Prostate gland (tissue), 2 donors: ENCODE measurements at regions not wholly inside any gene's neighbourhood (a gene's known extent, or its start where the extent isn't known, plus 50 kb on each side); places are given as distances from the start of the nearest gene placed in this dataset.
"Not testable (repeated sequence)": the region's sequence is repeated elsewhere in the genome, so short reads cannot be mapped to it uniquely, and the experiment has no call there.

Experiments used
- DNase-seq: peaks from one replicate; pipeline ENCODE4 v3.0.0-alpha.2; 2019; ENCODE audit warnings: low spot score
- H3K27ac ChIP-seq, 2 donors: fragments of 200-600 bp; sonication (generic); 2 replicates each; pipeline ENCODE4 v1.5.1; 2017 to 2019
- H3K27me3 ChIP-seq: fragments of 200-600 bp; sonication (generic); replicated peaks from 2 replicates; pipeline ENCODE4 v1.5.1; 2019; ENCODE audit not compliant: insufficient read depth
- H3K36me3 ChIP-seq, 2 donors: fragments of 200-600 bp; sonication (generic); 1 replicate in 1 of 2; 2 replicates in 1 of 2; pipeline versions ENCODE4 v1.5.1 to v1.8.1; 2017 to 2019
- H3K4me1 ChIP-seq: fragments of 200-600 bp; sonication (generic); replicated peaks from 2 replicates; pipeline ENCODE4 v1.5.1; 2019
- H3K4me3 ChIP-seq, 2 donors: fragments of 200-600 bp; sonication (generic); 2 replicates each; pipeline ENCODE4 v1.5.1; 2017 to 2019
- H3K9me3 ChIP-seq: fragments of 200-600 bp; sonication (generic); 2 replicates; pipeline ENCODE4 v1.5.1; 2017
- CTCF ChIP-seq, 4 experiments: fragments of 200-600 bp in 2 of 4; fragments of 450-650 bp in 2 of 4; sonication (generic) in 2 of 4; IDR thresholded peaks; 1 replicate in 3 of 4; 2 replicates in 1 of 4; pipeline ENCODE4 v1.5.1; 2016 to 2019; ENCODE audit warnings: antibody characterized with exemption in 4 of 4, mild to moderate bottlenecking in 2 of 4, moderate library complexity in 2 of 4
- POLR2A ChIP-seq: fragments of 450-650 bp; IDR thresholded peaks from one replicate; pipeline ENCODE4 v1.6.1; 2016; ENCODE audit warnings: antibody characterized with exemption, mild to moderate bottlenecking
- POLR2AphosphoS5 ChIP-seq: sonication (generic); formaldehyde crosslinking; IDR thresholded peaks from one replicate; pipeline ENCODE4 v1.6.1; 2017; ENCODE audit warnings: antibody characterized with exemption
- WGBS: methylation state at CpG from one replicate; pipeline ENCODE4 v1.1.5; 2018; 5-methylcytosine and 5-hydroxymethylcytosine counted together
- intact Hi-C: fragments of 100-400 bp; cut with DNase I; formaldehyde crosslinking; loops from one replicate; pipeline ENCODE4 v1.14.2; 2022

- 9% methylated on average over 1 of the region's 1 CpG for WGBS
- no peaks in the 10 kb centered on the region for H3K4me1 ChIP-seq
These were observed 67.8 kb upstream of the CHST1 start for GRCh38 chr11:45733176-45733575.

GRCh38 chr11:45732343-45732742 lies 66.9 kb upstream of the CHST1 start:
- no peak for DNase-seq
- Histone ChIP-seq H3K4me3 (no peak overlapping the region), H3K4me1 (no peaks in the 10 kb centered on the region), H3K27ac (no peak overlapping the region), H3K9me3 (no peaks in the 10 kb centered on the region), H3K27me3 (no peaks in the 10 kb centered on the region), H3K36me3 (no peaks in the 10 kb centered on the region)
- intact Hi-C loops, result no loop called here
- TF ChIP-seq POLR2AphosphoS5 (no peak), POLR2A (no peak), CTCF (IDR thresholded peaks at IDR 0.05) (no peak)

More at GRCh38 chr11:45733176-45733575, 67.8 kb upstream of the CHST1 start:
- intact Hi-C loops, result no loop called here
- TF ChIP-seq CTCF (IDR thresholded peaks at IDR 0.05) (no peak), POLR2AphosphoS5 (no peak), POLR2A (no peak)
- H3K27ac ChIP-seq, result no peak overlapping the region
- H3K4me3 ChIP-seq, result no peak overlapping the region
- H3K27me3 ChIP-seq, result no peaks in the 10 kb centered on the region
- H3K9me3 ChIP-seq, result no peaks in the 10 kb centered on the region
- no peak for DNase-seq
- no peaks in the 10 kb centered on the region for H3K36me3 ChIP-seq

GRCh38 chr11:45731171-45731570 lies 65.7 kb upstream of the CHST1 start:
- H3K9me3 ChIP-seq, H3K27me3 ChIP-seq, H3K4me1 ChIP-seq, intact Hi-C loops, H3K36me3 ChIP-seq, DNase-seq, H3K27ac ChIP-seq, H3K4me3 ChIP-seq: not testable (repeated sequence)
- WGBS, result 91% methylated on average over 4 of the region's 4 CpGs

- intact Hi-C loops, result no loop called here
- no peak for DNase-seq
- H3K27ac ChIP-seq, result no peak overlapping the region
- no peak for TF ChIP-seq POLR2A
- TF ChIP-seq CTCF (IDR thresholded peaks at IDR 0.05), result no peak
- TF ChIP-seq POLR2AphosphoS5, result no peak
- H3K27me3 ChIP-seq, result no peaks in the 10 kb centered on the region
- no peak overlapping the region for H3K4me3 ChIP-seq
- no peaks in the 10 kb centered on the region for H3K9me3 ChIP-seq
- H3K4me1 ChIP-seq, result no peaks in the 10 kb centered on the region
- no peaks in the 10 kb centered on the region for H3K36me3 ChIP-seq
- 86% methylated on average over 3 of the region's 3 CpGs for WGBS
These were observed 64.6 kb upstream of the CHST1 start for GRCh38 chr11:45730014-45730413.

GRCh38 chr11:45726493-45727054 lies 61.2 kb upstream of the CHST1 start:
- intact Hi-C loops, result no loop called here
- Histone ChIP-seq H3K4me1 (no peaks in the 10 kb centered on the region), H3K27ac (no peak overlapping the region), H3K9me3 (no peaks in the 10 kb centered on the region), H3K27me3 (no peaks in the 10 kb centered on the region), H3K36me3 (no peaks in the 10 kb centered on the region), H3K4me3 (no peak overlapping the region)
- no peak for DNase-seq
- no peak for TF ChIP-seq CTCF (IDR thresholded peaks at IDR 0.05)
- no peak for TF ChIP-seq POLR2A
- no peak for TF ChIP-seq POLR2AphosphoS5
- 87% methylated on average over 2 of the region's 2 CpGs for whole genome bisulfite sequencing
